CD4-positive, alpha-beta T cell treated with Interleukin-6 for 4 hours (primary cell): ENCODE measurements at regions not wholly inside any gene's neighbourhood (a gene's known extent, or its start where the extent isn't known, plus 50 kb on each side); places are given as distances from the start of the nearest gene placed in this dataset.

Experiments used
- DNase-seq: peaks from one replicate; pipeline ENCODE4 v3.0.0-alpha.2; 2020; ENCODE audit warnings: mixed read lengths

DNA sequence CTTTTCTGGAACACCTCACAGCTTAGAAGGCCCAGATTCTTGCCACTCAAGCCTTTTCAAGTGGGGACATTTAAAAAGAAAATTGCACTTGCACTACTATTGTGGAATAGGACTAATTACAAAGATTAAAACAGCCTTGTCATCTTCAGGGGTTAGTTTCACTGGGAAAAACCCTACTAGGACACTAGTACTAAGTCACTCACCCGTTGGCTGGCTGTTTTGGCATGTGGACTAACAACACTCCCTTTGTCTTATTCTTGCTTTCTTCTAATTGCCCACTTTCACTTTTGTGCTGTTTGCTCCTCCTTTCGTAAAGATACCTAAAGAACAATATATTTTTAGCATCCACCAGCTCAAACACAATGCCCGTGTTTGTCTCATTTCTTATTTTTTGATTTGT lies 200.9 kb upstream of the MID1 start:
- DNase-seq, result no peak

DNA sequence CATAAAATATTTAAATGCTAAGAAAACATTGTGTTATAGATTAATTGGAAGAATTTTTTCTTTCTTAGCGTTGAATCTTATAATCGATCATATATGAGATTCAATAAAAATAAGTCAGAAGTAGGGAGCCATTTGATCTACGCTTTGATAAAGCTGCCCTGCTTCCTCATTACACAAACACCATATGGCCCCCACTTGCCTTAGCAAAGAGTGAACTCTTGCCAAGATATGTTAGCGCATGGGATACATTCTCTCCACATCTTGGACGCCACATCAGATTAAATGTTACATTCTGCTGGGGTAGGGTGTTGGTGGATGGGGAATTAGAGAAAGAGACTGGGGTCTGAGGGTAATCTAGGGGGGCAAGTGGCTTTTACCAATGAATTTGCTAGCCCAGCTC lies 207.7 kb upstream of the MID1 start:
- DNase-seq, result no peak

DNA sequence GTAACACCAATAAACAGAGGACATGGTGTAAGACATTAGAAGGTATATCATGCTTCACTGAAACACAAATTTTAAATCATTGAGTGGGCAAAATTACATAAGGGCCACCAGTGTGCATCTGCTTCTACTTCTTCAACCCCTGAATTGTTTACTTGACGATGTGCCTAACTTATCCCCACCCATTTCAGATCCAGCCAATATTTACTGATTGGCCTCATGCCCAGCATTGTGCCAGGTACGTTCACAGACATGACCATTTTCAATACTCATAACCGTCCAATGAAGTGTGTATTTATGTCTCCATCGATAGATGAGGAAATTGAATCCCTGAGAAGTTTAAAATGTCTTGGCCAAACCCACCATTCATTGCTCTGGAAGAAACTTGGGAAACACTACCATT lies 208.3 kb upstream of the MID1 start:
- no peak for DNase-seq

DNA sequence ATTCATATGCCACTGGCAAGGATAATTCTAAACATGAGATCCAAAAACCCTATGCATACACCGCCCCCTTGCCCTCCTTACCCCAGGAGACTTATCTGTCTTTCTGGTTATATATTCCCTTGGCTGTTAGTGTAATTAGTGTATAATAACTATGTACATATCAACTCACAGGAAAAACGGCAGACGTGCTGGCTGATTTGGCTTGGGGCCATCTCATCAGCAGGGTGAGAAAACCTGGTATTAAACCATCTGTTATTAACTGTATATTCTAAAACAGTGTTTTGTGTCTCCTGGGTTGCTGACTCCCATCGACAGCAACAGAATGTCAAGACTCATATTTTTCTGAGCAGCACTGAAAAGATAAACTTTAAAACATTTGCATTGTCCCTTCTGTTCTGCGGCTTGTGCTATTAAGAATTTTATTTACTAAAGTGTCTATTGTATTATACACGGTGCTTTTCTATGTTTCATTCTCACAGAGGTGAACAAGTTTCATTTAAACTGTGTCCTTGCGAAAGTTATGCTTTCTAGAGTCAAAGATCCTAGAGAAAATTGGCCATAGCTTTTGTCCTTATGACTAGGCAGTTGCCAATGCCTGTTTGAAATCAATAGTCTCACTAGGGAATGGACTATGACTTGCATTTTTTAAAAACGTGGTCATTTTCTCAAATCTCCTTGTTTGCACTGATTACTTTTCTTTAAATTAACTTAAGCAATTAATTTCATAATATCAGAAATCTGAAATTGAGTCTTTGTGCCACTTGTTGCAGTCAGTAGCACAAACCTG lies 211.5 kb upstream of the MID1 start:
- no peak for DNase-seq

DNA sequence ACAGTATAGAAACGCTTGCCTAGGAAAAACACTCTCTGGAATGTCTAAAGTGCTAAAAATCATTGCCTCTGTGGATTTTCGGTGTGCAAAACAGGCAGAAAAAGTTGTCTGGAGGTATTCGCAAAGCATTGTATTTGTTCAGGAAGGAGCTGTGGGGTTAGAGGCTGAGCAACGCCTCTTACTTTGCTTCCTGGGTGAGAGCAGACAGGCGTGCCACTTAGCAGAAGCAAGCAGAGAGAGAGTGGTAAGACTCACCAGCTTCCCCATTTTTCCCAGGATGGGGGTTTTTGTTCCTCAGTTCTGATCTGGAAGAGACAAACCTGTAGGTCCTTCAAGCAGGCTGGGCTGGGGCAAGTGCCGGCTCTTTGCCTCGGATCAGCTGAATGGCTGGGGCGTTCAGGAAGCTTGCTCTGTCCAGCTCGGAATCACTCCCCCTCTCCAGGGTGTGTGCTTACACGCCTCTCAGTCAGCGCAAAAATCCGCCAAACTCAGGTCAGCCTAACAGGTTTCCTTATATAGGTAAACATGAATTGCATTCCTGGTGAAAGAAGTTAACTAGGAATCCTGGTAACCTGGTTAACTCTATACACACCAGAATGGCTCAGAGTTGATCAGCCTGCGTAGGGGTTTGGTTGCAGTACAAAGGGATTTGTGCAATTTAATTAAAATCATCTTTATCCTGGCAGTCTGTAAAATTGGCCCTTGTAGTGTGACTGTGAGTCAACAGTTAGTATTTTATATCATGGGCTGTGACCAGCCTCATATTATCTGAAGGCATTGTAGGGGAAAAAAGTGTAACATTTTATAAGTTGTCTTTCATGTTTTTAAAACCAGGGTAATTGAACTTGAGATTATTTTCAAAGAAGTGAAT lies 213.1 kb upstream of the MID1 start:
- no peak for DNase-seq

GRCh38 chrX:10841579-10841978 lies 221.2 kb upstream of the MID1 start:
- DNase-seq, result no peak

- no peak for DNase-seq
Observed at GRCh38 chrX:10842646-10843045, 222.3 kb upstream of the MID1 start.

GRCh38 chrX:10847333-10847732 lies 226.9 kb upstream of the MID1 start:
- DNase-seq, result no peak

DNA sequence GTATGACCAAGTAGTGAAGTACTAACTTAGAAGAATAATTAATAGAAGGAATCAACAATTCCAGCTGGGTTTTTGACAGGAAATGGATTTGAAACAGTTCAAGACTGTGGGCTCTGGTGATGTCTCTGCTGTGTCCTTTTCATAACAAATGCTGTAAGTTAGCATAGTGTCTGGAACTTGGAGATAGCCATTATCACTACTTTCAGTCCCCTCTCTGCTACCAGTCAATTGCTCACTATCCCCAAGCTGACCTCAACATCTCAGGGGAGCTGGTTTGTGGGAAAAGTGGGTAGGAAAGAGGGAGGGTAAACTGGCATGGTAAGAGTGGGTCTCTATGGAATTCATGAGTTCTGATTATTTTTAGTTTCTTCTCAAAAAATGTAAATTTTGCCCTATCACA lies 231.4 kb upstream of the MID1 start:
- DNase-seq, result no peak

- no peak for DNase-seq
Observed at GRCh38 chrX:10854594-10854993, 234.2 kb upstream of the MID1 start.

DNA sequence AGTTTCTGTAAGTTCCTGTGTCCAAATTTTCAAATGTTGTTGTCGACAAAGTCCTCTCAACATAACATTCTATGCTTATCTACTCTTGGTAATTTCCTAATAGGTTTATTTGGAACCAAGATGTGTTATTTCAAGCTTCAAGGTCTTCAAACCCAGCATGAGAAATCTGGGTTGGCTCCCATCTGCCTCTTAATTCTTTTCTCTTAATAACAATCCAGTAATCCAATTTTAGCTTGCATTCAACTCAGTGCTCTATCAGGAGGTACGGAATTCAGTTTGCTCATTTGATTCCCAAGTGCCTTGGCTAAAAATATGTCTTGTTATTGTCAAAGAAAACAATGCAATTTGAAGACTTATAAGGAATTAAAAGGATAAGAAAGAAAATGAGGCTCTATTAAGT lies 235.5 kb upstream of the MID1 start:
- no peak for DNase-seq

DNA sequence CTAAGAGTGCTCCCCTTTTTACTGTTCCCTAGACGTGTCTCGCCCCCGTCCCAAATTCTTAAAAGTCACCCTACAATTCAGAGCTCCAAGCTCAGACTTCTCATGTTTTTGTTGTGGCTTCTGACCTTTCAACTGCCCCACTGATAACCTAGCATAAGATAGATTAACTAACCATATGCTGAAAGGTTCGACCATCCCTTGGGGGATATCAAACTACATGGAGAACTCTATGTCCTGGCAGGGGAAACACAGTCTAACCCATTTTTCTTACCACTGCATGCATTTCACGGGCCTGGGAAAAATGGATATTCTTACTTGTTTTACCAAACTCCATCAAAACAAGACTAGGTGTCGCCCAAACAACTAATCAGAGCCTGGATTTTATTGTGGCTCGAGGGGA lies 236.4 kb upstream of the MID1 start:
- no peak for DNase-seq

DNA sequence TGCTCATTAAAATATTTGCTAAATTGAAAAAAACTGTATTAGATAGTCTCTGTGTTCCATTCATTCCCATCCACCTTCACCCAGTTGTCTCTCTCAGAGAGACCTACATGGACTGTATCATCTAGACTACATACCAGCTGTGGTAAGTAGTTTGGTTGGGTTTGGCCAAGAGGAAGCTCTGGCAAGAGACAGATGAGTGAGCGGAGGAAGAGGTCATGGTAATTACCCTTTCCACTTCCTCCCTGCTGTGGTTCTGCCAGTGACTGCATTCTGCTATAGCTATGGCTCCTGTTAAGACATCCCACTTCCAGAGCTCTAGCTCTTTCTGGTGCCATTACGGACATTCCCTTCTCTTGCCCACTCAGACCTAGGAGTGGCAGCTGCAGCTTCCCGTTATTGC lies 239.0 kb upstream of the MID1 start:
- no peak for DNase-seq

- DNase-seq, result no peak
Observed at GRCh38 chrX:10875995-10876394, 235.1 kb upstream of the HCCS start.

- DNase-seq, result no peak
Observed at GRCh38 chrX:10882484-10882883, 228.6 kb upstream of the HCCS start.

- DNase-seq, result no peak
Observed at GRCh38 chrX:10884246-10884645, 226.9 kb upstream of the HCCS start.

- DNase-seq, result no peak
Observed at GRCh38 chrX:10892621-10893225, 218.4 kb upstream of the HCCS start.

DNA sequence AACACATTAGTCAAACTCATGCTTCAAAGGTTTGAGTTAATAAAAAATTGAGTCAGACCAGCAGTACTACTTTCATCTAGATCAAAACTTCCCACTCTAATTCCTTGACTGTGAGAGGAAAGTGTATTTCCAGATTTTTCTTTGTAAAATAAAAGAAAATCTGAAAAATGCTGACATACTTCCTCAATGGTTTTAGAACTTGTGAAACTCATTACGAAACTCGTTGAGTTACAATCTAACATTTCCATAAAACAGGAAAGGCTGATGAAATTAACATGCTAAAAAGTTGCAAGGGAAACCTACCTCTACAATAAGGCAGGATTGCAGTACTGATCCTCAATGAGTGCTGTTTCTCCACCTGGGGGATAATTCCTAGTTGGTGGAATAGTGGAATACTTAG lies 217.8 kb upstream of the HCCS start:
- no peak for DNase-seq

DNA sequence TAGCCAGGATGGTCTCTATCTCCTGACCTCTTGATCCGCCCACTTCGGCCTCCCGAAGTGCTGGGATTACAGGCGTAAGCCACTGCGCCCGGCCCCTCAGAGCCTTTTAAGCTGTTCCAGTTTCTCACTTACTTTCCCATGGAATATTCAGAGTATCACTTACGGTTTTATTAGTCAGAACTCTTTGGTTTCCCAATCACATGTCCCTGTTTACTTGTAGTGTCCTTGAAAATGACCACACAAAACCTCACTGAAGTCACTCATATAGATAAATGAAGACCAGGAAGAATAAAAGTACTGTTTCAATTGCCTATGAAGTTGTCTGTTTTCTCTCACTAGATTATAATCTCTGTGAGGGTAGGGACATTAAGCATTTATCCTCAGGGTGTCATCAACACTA lies 217.2 kb upstream of the HCCS start:
- DNase-seq, result no peak

DNA sequence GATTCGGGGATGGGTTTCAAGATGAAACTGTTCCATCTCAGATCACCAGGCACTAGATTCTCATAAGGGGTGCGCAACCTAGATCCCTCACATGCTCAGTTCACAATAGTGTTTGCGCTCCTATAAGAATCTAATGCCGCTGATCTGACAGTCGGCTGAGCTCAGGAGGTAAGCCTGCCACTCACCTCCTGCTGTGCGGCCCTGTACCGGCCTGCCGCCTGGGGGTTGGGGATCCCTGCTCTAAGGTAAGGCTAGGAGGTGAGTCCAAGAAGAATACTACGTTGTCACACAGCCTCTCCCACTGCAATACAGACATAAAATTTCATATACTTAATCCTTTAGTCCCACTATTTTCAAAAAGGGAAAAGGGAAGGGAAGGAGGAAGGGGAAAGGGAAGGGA lies 213.4 kb upstream of the HCCS start:
- DNase-seq, result no peak

DNA sequence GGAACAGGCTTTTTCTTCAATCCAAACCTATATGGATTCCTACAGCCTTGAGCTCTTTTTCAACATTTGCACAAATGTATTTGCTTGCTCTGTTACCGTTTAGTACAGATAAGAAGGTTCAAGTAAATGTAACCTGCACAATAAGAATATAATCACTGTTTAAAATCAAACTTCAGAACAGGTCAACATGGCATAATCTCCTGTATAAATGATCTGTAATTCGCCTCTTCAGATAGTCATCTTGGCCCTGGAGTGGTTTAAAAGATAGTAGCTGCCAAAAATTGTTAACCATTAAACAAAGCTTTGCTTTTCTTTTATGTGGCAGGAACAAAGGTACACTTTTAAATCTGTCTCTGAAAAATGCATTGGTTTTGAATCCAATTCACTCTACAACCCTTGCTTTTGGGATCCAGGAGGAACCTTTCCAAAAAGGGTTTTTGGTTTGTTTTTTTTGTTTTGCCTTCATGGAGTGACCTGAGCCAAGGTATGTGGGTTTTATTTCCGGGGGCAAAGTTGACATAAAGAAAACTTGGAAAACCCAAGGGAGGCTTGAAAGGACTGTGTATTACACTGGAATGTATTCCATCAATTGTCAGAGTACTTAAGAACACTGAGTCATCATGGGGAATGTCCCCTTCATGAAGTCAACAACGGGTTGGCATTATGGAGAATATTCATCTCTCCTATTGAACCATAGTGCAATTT lies 210.4 kb upstream of the HCCS start:
- no peak for DNase-seq

- DNase-seq, result no peak
Observed at GRCh38 chrX:10901290-10901633, 209.9 kb upstream of the HCCS start.

GRCh38 chrX:10902001-10902400 lies 209.1 kb upstream of the HCCS start:
- DNase-seq, result no peak
